Uterus (tissue), 3 donors: ENCODE measurements at regions not wholly inside any gene's neighbourhood (a gene's known extent, or its start where the extent isn't known, plus 50 kb on each side); places are given as distances from the start of the nearest gene placed in this dataset. TPM values are rescaled to one million over a fixed set of nuclear protein-coding genes. Genes with fewer than 3 reads are reported as not detected.

Experiments
- DNase-seq, 2 donors: peaks; one replicate each; pipeline ENCODE4 v3.0.0-alpha.2; 2019 to 2020
- H3K27ac ChIP-seq, 2 donors: fragments of 200-600 bp; sonication (generic); 1 replicate in 1 of 2; 2 replicates in 1 of 2; pipeline ENCODE4 v1.5.1; 2016 to 2018
- H3K27me3 ChIP-seq, 2 donors: fragments of 200-600 bp; sonication (generic); one replicate each; pipeline ENCODE4 v1.5.1; 2018 to 2019; ENCODE audit warnings: control low read depth in 1 of 2
- H3K36me3 ChIP-seq, 2 donors: fragments of 200-600 bp; sonication (generic); one replicate each; pipeline ENCODE4 v1.5.1; 2019; ENCODE audit warnings: control low read depth in 1 of 2
- H3K4me1 ChIP-seq, 2 donors: fragments of 200-600 bp; sonication (generic); one replicate each; pipeline ENCODE4 v1.5.1; 2018 to 2019; ENCODE audit warnings: control low read depth in 1 of 2
- H3K4me3 ChIP-seq, 2 donors: fragments of 200-600 bp; sonication (generic); 1 replicate in 1 of 2; 2 replicates in 1 of 2; pipeline ENCODE4 v1.5.1; 2018 to 2019; ENCODE audit warnings: mild to moderate bottlenecking in 1 of 2
- H3K9me3 ChIP-seq, 2 donors: fragments of 200-600 bp; sonication (generic); one replicate each; pipeline ENCODE4 v1.5.1; 2019; ENCODE audit warnings: control low read depth in 1 of 2
- POLR2A ChIP-seq, 2 donors: fragments of 450-650 bp; IDR thresholded peaks; one replicate each; pipeline ENCODE4 v1.6.1; 2016; ENCODE audit warnings: antibody characterized with exemption in 2 of 2, mild to moderate bottlenecking in 1 of 2, moderate library complexity in 1 of 2
- intact Hi-C: fragments of 100-400 bp; cut with DNase I; formaldehyde crosslinking; loops from one replicate; pipeline ENCODE4 v1.15.1; 2023; ENCODE audit warnings: low total_unique reads
- small RNA-seq: library from RNA; depleted of rRNA; stranded (forward); fragments of <200 nt; gene quantifications from one replicate; pipeline ENCODE3, GENCODE V24; 2016
- TF ChIP-seq, protein P1 (sequence below), 4 experiments: fragments of 200-600 bp in 2 of 4; fragments of 450-650 bp in 2 of 4; sonication (generic) in 2 of 4; IDR thresholded peaks; one replicate each; pipeline ENCODE4 v1.5.1; 2016 to 2019; ENCODE audit warnings: antibody characterized with exemption in 4 of 4, mild to moderate bottlenecking in 2 of 4, moderate library complexity in 1 of 4
- donor health status: DM: yes; HTN: yes; CAD: no.

GRCh38 chr5:1934056-1934394, 51.3 kb upstream of the IRX4 start:
- H3K4me3 ChIP-seq = no peak overlapping the region
- H3K9me3 ChIP-seq = no peaks in the 10 kb centered on the region
- no peaks in the 10 kb centered on the region for H3K36me3 ChIP-seq
- DNase-seq = no peak
- H3K27ac ChIP-seq = no peak overlapping the region
- H3K27me3 ChIP-seq = no peaks in the 10 kb centered on the region
- H3K4me1 ChIP-seq = peaks cover 0 to 4% of the 10 kb centered on the region in 2 donors
- TF ChIP-seq POLR2A (IDR thresholded peaks at IDR 0.05) = no peak
- TF ChIP-seq, protein P1, sequence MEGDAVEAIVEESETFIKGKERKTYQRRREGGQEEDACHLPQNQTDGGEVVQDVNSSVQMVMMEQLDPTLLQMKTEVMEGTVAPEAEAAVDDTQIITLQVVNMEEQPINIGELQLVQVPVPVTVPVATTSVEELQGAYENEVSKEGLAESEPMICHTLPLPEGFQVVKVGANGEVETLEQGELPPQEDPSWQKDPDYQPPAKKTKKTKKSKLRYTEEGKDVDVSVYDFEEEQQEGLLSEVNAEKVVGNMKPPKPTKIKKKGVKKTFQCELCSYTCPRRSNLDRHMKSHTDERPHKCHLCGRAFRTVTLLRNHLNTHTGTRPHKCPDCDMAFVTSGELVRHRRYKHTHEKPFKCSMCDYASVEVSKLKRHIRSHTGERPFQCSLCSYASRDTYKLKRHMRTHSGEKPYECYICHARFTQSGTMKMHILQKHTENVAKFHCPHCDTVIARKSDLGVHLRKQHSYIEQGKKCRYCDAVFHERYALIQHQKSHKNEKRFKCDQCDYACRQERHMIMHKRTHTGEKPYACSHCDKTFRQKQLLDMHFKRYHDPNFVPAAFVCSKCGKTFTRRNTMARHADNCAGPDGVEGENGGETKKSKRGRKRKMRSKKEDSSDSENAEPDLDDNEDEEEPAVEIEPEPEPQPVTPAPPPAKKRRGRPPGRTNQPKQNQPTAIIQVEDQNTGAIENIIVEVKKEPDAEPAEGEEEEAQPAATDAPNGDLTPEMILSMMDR (IDR thresholded peaks at IDR 0.05) = no peak
- intact Hi-C loops = no loop called here

GRCh38 chr5:1933364-1934055, 50.8 kb upstream of the IRX4 start:
- H3K4me3 ChIP-seq = no peak overlapping the region
- H3K27me3 ChIP-seq = no peaks in the 10 kb centered on the region
- intact Hi-C loops = no loop called here
- DNase-seq = no peak
- no peak overlapping the region for H3K27ac ChIP-seq
- TF ChIP-seq POLR2A (IDR thresholded peaks at IDR 0.05) = no peak
- TF ChIP-seq, protein P1 (IDR thresholded peaks at IDR 0.05) = no peak
- no peaks in the 10 kb centered on the region for H3K36me3 ChIP-seq
- H3K4me1 ChIP-seq = peaks cover 0 to 4% of the 10 kb centered on the region in 2 donors
- H3K9me3 ChIP-seq = no peaks in the 10 kb centered on the region

Small RNAs in the stretch of these regions (small RNA-seq; reads per million reads assigned to genes)
- gene AC092266.1 (not detected), gene RF00019 (not detected)
